H1 (cell line): ENCODE measurements at regions not wholly inside any gene's neighbourhood (a gene's known extent, or its start where the extent isn't known, plus 50 kb on each side); places are given as distances from the start of the nearest gene placed in this dataset.
A peak's percentile ranks its signal among the peaks of the same experiment; 100 is the strongest.

Experiments
- CTCF ChIA-PET: fragments of 300-600 bp; sonication (Branson Sonifier 250); formaldehyde crosslinking; loops from one replicate; lab custom pipeline; 2021; ENCODE audit not compliant: partially characterized antibody; lab: Charles Lee
- POLR2A ChIA-PET: fragments of 300-600 bp; sonication (Branson Sonifier 250); formaldehyde crosslinking; loops from one replicate; lab custom pipeline; 2021; ENCODE audit warnings: inconsistent platforms; ENCODE audit not compliant: partially characterized antibody; lab: Charles Lee
- DNase-seq, 2 experiments: peaks; one replicate each; pipeline versions ENCODE4 v3.0.0 to v3.0.0-alpha.2; 2010 to 2022; ENCODE audit warnings: low spot score in 2 of 2, low read depth in 1 of 2, mixed read lengths in 1 of 2
- FAIRE-seq: peaks from 2 replicates; lab custom pipeline; 2011; peaks lifted over from hg19 to GRCh38; lab: Jason Lieb, UNC
- H2AFZ ChIP-seq: 2 replicates; pipeline ENCODE4 v1.8.1; 2012; ENCODE audit warnings: low read length, inconsistent platforms
- H2AK5ac ChIP-seq: 2 replicates; pipeline ENCODE4 v1.6.1; 2013; ENCODE audit warnings: low read depth, low read length
- H2BK120ac ChIP-seq: replicated peaks from 2 replicates; pipeline ENCODE3; 2013; ENCODE audit warnings: low read depth, low read length, inconsistent platforms
- H2BK12ac ChIP-seq: 2 replicates; pipeline ENCODE4 v1.6.1; 2013; ENCODE audit warnings: low read depth, low read length
- H2BK15ac ChIP-seq: 2 replicates; pipeline ENCODE4 v1.6.1; 2013; ENCODE audit warnings: low read length
- H2BK20ac ChIP-seq: 2 replicates; pipeline ENCODE4 v1.6.1; 2013; ENCODE audit warnings: low read length
- H2BK5ac ChIP-seq: 2 replicates; pipeline ENCODE4 v1.6.1; 2013; ENCODE audit warnings: low read depth, low read length
- H3K14ac ChIP-seq: 2 replicates; pipeline ENCODE4 v1.6.1; 2013; ENCODE audit warnings: inconsistent platforms; ENCODE audit not compliant: insufficient read length
- H3K18ac ChIP-seq: 2 replicates; pipeline ENCODE4 v1.6.1; 2013; ENCODE audit warnings: low read length; ENCODE audit errors: extremely low read depth
- H3K23ac ChIP-seq: 2 replicates; pipeline ENCODE4 v1.6.1; 2013; ENCODE audit warnings: inconsistent platforms; ENCODE audit not compliant: insufficient read length
- H3K23me2 ChIP-seq: 2 replicates; pipeline ENCODE4 v1.6.1; 2013; ENCODE audit warnings: low read depth, low read length
- H3K27ac ChIP-seq: 2 replicates; pipeline ENCODE4 v1.6.1; 2011; ENCODE audit warnings: low read depth, low read length, inconsistent platforms
- H3K27me3 ChIP-seq, 4 experiments: replicated peaks in 1 of 4; 1 replicate in 1 of 4; 2 replicates in 3 of 4; pipeline versions ENCODE4 v1.6.1 to v1.8.1; 2011 to 2013; ENCODE audit warnings: low read length in 3 of 4, mild to moderate bottlenecking in 3 of 4, inconsistent platforms in 2 of 4, mixed read lengths in 2 of 4, moderate library complexity in 1 of 4; ENCODE audit not compliant: control insufficient read depth in 3 of 4, insufficient read depth in 3 of 4; ENCODE audit errors: extremely low read depth in 1 of 4
- H3K36me3 ChIP-seq, 4 experiments: 2 replicates each; pipeline versions ENCODE4 v1.6.1 to v1.8.1; 2011 to 2013; ENCODE audit warnings: mild to moderate bottlenecking in 4 of 4, low read length in 3 of 4, moderate library complexity in 2 of 4, control low read depth in 1 of 4, inconsistent platforms in 1 of 4; ENCODE audit not compliant: insufficient read depth in 4 of 4, control insufficient read depth in 2 of 4
- H3K4ac ChIP-seq: replicated peaks from 2 replicates; pipeline ENCODE3; 2013; ENCODE audit warnings: low read length, low read depth, mixed read lengths, inconsistent platforms; ENCODE audit not compliant: insufficient read length
- H3K4me1 ChIP-seq, 4 experiments: replicated peaks in 1 of 4; 1 replicate in 1 of 4; 2 replicates in 3 of 4; pipeline versions ENCODE4 v1.6.1 to v1.8.1; 2011 to 2013; ENCODE audit warnings: low read length in 3 of 4, inconsistent platforms in 2 of 4, mixed read lengths in 1 of 4; ENCODE audit not compliant: insufficient read depth in 4 of 4, control insufficient read depth in 3 of 4
- H3K4me2 ChIP-seq, 2 experiments: 2 replicates each; pipeline versions ENCODE4 v1.6.1 to v1.8.1; 2011 to 2013; ENCODE audit warnings: low read depth in 2 of 2, low read length in 2 of 2, control low read depth in 1 of 2, inconsistent platforms in 1 of 2, mild to moderate bottlenecking in 1 of 2; ENCODE audit not compliant: insufficient read depth in 1 of 2
- H3K4me3 ChIP-seq, 4 experiments: fragments of 200-600, 300-600 bp in 1 of 4; sonication (generic), shearing (Covaris generic), sonication (Bioruptor Twin) in 1 of 4; 2 replicates each; pipeline versions ENCODE4 v1.5.1 to v1.8.1; 2011 to 2016; ENCODE audit warnings: low read length in 4 of 4, low read depth in 3 of 4, control low read depth in 2 of 4, inconsistent platforms in 2 of 4, mild to moderate bottlenecking in 2 of 4, mixed read lengths in 1 of 4, moderate library complexity in 1 of 4; ENCODE audit not compliant: insufficient read depth in 2 of 4; ENCODE audit errors: extremely low read depth in 1 of 4
- H3K56ac ChIP-seq: replicated peaks from 2 replicates; pipeline ENCODE3; 2013; ENCODE audit warnings: low read depth, mild to moderate bottlenecking, mixed read lengths, low read length, inconsistent platforms; ENCODE audit not compliant: insufficient read length
- H3K79me1 ChIP-seq: 2 replicates; pipeline ENCODE4 v1.6.1; 2013; ENCODE audit warnings: low read depth, low read length, control low read depth
- H3K79me2 ChIP-seq, 2 experiments: 2 replicates each; pipeline versions ENCODE4 v1.6.1 to v1.8.1; 2012 to 2013; ENCODE audit warnings: low read length in 2 of 2, mild to moderate bottlenecking in 2 of 2, inconsistent platforms in 1 of 2; ENCODE audit not compliant: insufficient read depth in 2 of 2, control insufficient read depth in 1 of 2
- H3K9ac ChIP-seq, 4 experiments: replicated peaks in 1 of 4; 1 replicate in 1 of 4; 2 replicates in 3 of 4; pipeline versions ENCODE4 v1.6.1 to v1.8.1; 2011 to 2013; ENCODE audit warnings: low read depth in 3 of 4, low read length in 3 of 4, control low read depth in 2 of 4, mild to moderate bottlenecking in 2 of 4, moderate library complexity in 2 of 4, inconsistent platforms in 1 of 4; ENCODE audit errors: extremely low read depth in 1 of 4
- H3K9me3 ChIP-seq, 2 experiments: 2 replicates each; pipeline versions ENCODE4 v1.6.1 to v1.8.1; 2012 to 2013; ENCODE audit warnings: mild to moderate bottlenecking in 2 of 2, moderate library complexity in 2 of 2, control low read depth in 1 of 2, inconsistent platforms in 1 of 2, low read depth in 1 of 2, low read length in 1 of 2, mixed read lengths in 1 of 2; ENCODE audit not compliant: insufficient read depth in 2 of 2
- H4K20me1 ChIP-seq, 2 experiments: replicated peaks in 1 of 2; 2 replicates each; pipeline versions ENCODE3 to v1.8.1; 2011 to 2013; ENCODE audit warnings: inconsistent platforms in 2 of 2, low read length in 2 of 2, mild to moderate bottlenecking in 1 of 2; ENCODE audit not compliant: insufficient read depth in 2 of 2, control insufficient read depth in 1 of 2
- H4K5ac ChIP-seq: 2 replicates; pipeline ENCODE4 v1.6.1; 2013; ENCODE audit warnings: low read length, low read depth, mixed read lengths, inconsistent platforms; ENCODE audit not compliant: insufficient read length
- H4K8ac ChIP-seq: 2 replicates; pipeline ENCODE4 v1.8.0; 2013; ENCODE audit warnings: mild to moderate bottlenecking, moderate library complexity, low read length, inconsistent platforms; ENCODE audit not compliant: insufficient read depth; ENCODE audit errors: extremely low read depth
- H4K91ac ChIP-seq: replicated peaks from 2 replicates; pipeline ENCODE3; 2013; ENCODE audit warnings: low read length, mixed read lengths, inconsistent platforms; ENCODE audit not compliant: insufficient read length
- MAFK ChIP-seq: IDR thresholded peaks from 2 replicates; pipeline ENCODE4 v1.6.1; 2012; ENCODE audit warnings: low read depth, mild to moderate bottlenecking, improper control_type of control experiment, low read length
- SIRT6 ChIP-seq: IDR thresholded peaks from one replicate; pipeline ENCODE4 v1.7.1; 2012; ENCODE audit warnings: low read length, inconsistent platforms
- WGBS, 2 experiments: shearing (Covaris generic) in 1 of 2; methylation state at CpG; one replicate each; pipeline versions ENCODE4 v1.1.6 to v1.1.7; 2013 to 2015; ENCODE audit warnings: low lambda C conversion rate in 2 of 2, mixed read lengths in 2 of 2, inconsistent platforms in 1 of 2, low coverage in 1 of 2, missing lambda C conversion rate in 1 of 2; ENCODE audit not compliant: insufficient replicate concordance in 2 of 2, insufficient coverage in 1 of 2, insufficient read length in 1 of 2; ENCODE audit errors: extremely low coverage in 1 of 2, missing lambda C conversion rate in 1 of 2; 5-methylcytosine and 5-hydroxymethylcytosine counted together

GRCh38 chr1:112063781-112064728 lies 74.6 kb upstream of the KCND3 start:
- Histone ChIP-seq H3K4ac (no peak overlapping the region), H3K36me3 (0 out of 8 replicates have a peak, but pooled peaks cover 0 to 2% (median 0%) of the 10 kb centered on the region in 4 experiments), H4K91ac (no peak overlapping the region), H3K4me3 (no peak overlapping the region), H3K56ac (no peak overlapping the region), H2BK5ac (no peak overlapping the region), H2BK12ac (no peak overlapping the region), H2BK120ac (no peak overlapping the region), H3K23ac (no peak overlapping the region), H2AFZ (no peak overlapping the region), H3K79me2 (no peaks in the 10 kb centered on the region), H3K9me3 (peaks cover 7 to 16% of the 10 kb centered on the region in 2 experiments), H3K4me2 (no peak overlapping the region), H3K23me2 (no peaks in the 10 kb centered on the region), H2BK15ac (no peak overlapping the region), H4K20me1 (no peaks in the 10 kb centered on the region), H4K5ac (no peak overlapping the region), H2AK5ac (no peak overlapping the region), H3K18ac (no peak overlapping the region), H3K4me1 (no peaks in the 10 kb centered on the region; a peak in 1 of 7 replicates), H2BK20ac (no peak overlapping the region), H3K14ac (no peak overlapping the region), H3K79me1 (no peaks in the 10 kb centered on the region), H4K8ac (no peak overlapping the region), H3K27ac (no peak overlapping the region), H3K9ac (no peak overlapping the region), H3K27me3 (no peaks in the 10 kb centered on the region)
- TF ChIP-seq SIRT6 (no peak), MAFK (0 out of 2 replicates have a peak, but pooled peaks have one; percentile 9)
- FAIRE-seq (no peak), DNase-seq (no peak)
- ChIA-PET CTCF (no interaction called here), POLR2A (no interaction called here)
- 90% methylated on average over 12 of the region's 12 CpGs; no CpG with 5 or more reads in 1 of the 2 experiments for whole genome bisulfite sequencing, 2 experiments
